Mesothelial cell of epicardium (in vitro differentiated cells): ENCODE measurements at regions not wholly inside any gene's neighbourhood (a gene's known extent, or its start where the extent isn't known, plus 50 kb on each side); places are given as distances from the start of the nearest gene placed in this dataset.

Experiments used
- DNase-seq, 2 experiments: peaks; one replicate each; pipeline ENCODE4 v3.0.0; 2021; ENCODE audit warnings: low spot score in 2 of 2; ENCODE audit not compliant: unreplicated experiment in 2 of 2
- H3K27ac Mint-ChIP-seq: 2 replicates; pipeline ENCODE4 v1.8.0; 2021; ENCODE audit warnings: mixed read lengths
- H3K27me3 Mint-ChIP-seq: 2 replicates; pipeline ENCODE4 v1.8.0; 2021; ENCODE audit warnings: low read depth, mixed read lengths
- H3K36me3 Mint-ChIP-seq: 2 replicates; pipeline ENCODE4 v1.8.0; 2021; ENCODE audit warnings: mixed read lengths
- H3K4me1 Mint-ChIP-seq: 2 replicates; pipeline ENCODE4 v1.8.0; 2021; ENCODE audit warnings: mixed read lengths
- H3K4me3 Mint-ChIP-seq: 2 replicates; pipeline ENCODE4 v1.8.0; 2021; ENCODE audit warnings: mild to moderate bottlenecking, moderate library complexity, mixed read lengths
- H3K9me3 Mint-ChIP-seq: 2 replicates; pipeline ENCODE4 v1.8.0; 2021; ENCODE audit warnings: mixed read lengths
- CTCF ChIP-seq: fragments of 200-600 bp; sonication (generic); IDR thresholded peaks from one replicate; pipeline ENCODE4 v1.5.0; 2021; ENCODE audit warnings: antibody characterized with exemption; ENCODE audit not compliant: unreplicated experiment

GRCh38 chr17:43319293-43320124 is 79.3 kb upstream of the ARL4D start:
- peaks cover 2% of the 10 kb centered on the region for H3K36me3 Mint-ChIP-seq
- DNase-seq = no peak
- no peak overlapping the region for H3K27ac Mint-ChIP-seq
- no peaks in the 10 kb centered on the region for H3K27me3 Mint-ChIP-seq
- TF ChIP-seq CTCF = no peak
- peaks cover 3% of the 10 kb centered on the region for H3K4me1 Mint-ChIP-seq
- no peaks in the 10 kb centered on the region for H3K9me3 Mint-ChIP-seq
- H3K4me3 Mint-ChIP-seq = no peak overlapping the region

- Mint-ChIP-seq H3K4me1 (no peaks in the 10 kb centered on the region), H3K9me3 (no peaks in the 10 kb centered on the region), H3K27me3 (no peaks in the 10 kb centered on the region), H3K4me3 (no peak overlapping the region), H3K27ac (peak overlapping the region; percentile 59), H3K36me3 (peaks cover 2% of the 10 kb centered on the region)
- TF ChIP-seq CTCF = no peak
- DNase-seq = no peak
Observed at GRCh38 chr17:43316522-43317142, 82.2 kb upstream of the ARL4D start.

GRCh38 chr17:43315858-43316521 is 82.2 kb upstream of the RNU2-1 start:
- H3K9me3 Mint-ChIP-seq = no peaks in the 10 kb centered on the region
- H3K27ac Mint-ChIP-seq = no peak overlapping the region
- no peak overlapping the region for H3K4me3 Mint-ChIP-seq
- H3K27me3 Mint-ChIP-seq = no peaks in the 10 kb centered on the region
- no peak for TF ChIP-seq CTCF
- no peak for DNase-seq
- no peaks in the 10 kb centered on the region for H3K4me1 Mint-ChIP-seq
- H3K36me3 Mint-ChIP-seq = peaks cover 2% of the 10 kb centered on the region

GRCh38 chr17:43315369-43315768 is 81.6 kb upstream of the RNU2-1 start:
- Mint-ChIP-seq H3K27ac (no peak overlapping the region), H3K36me3 (peaks cover 2% of the 10 kb centered on the region), H3K4me3 (no peak overlapping the region), H3K27me3 (no peaks in the 10 kb centered on the region), H3K9me3 (no peaks in the 10 kb centered on the region), H3K4me1 (no peaks in the 10 kb centered on the region)
- no peak for DNase-seq
- no peak for TF ChIP-seq CTCF

GRCh38 chr17:43314611-43315011 is 80.8 kb upstream of the RNU2-1 start:
- Mint-ChIP-seq H3K36me3 (peaks cover 2% of the 10 kb centered on the region), H3K27ac (no peak overlapping the region), H3K4me3 (no peak overlapping the region), H3K9me3 (no peaks in the 10 kb centered on the region), H3K4me1 (no peaks in the 10 kb centered on the region), H3K27me3 (no peaks in the 10 kb centered on the region)
- TF ChIP-seq CTCF = no peak
- no peak for DNase-seq
